GM12873 (cell line): ENCODE measurements at regions not wholly inside any gene's neighbourhood (a gene's known extent, or its start where the extent isn't known, plus 50 kb on each side); places are given as distances from the start of the nearest gene placed in this dataset.

Experiments
- TF ChIP-seq, protein P1 (sequence below): IDR thresholded peaks from 2 replicates; pipeline ENCODE4 v1.5.1; 2012; ENCODE audit warnings: low read depth, mild to moderate bottlenecking, moderate library complexity, low read length, control low read depth; ENCODE audit not compliant: insufficient read depth; ENCODE audit errors: missing control alignments

DNA sequence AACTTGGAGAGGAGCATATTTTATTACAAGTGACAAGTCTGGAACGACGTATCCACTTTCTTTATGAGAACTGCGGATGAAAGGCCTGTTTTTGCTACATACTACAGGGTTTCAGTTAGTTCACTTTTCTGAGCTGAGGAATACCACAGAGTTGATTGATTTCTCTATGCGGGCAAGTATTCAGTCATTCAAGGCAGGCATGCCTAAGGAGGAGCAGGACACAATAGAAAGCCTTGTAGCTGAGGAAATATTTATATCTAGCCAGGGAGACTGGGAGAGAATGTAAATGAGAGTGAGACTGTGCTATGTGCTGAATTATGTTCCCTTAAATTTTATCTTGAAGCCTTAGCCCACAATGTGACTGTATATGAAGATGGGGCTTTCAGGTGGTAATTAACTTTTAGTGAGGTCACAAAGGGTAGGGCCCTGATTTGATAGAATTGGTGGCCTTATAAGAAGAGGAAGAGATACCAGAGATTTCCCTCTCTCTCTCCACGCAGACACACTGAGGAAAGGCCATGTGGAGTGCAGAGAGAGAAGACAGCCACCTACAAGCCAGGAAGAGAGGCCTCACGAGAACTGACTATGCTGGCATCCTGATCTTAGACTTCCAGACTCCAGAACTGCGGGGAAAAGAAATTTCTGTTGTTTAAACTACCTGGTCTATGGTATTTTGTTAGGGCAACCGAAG lies 459.0 kb upstream of the ATP2B1 start:
- TF ChIP-seq, protein P1, sequence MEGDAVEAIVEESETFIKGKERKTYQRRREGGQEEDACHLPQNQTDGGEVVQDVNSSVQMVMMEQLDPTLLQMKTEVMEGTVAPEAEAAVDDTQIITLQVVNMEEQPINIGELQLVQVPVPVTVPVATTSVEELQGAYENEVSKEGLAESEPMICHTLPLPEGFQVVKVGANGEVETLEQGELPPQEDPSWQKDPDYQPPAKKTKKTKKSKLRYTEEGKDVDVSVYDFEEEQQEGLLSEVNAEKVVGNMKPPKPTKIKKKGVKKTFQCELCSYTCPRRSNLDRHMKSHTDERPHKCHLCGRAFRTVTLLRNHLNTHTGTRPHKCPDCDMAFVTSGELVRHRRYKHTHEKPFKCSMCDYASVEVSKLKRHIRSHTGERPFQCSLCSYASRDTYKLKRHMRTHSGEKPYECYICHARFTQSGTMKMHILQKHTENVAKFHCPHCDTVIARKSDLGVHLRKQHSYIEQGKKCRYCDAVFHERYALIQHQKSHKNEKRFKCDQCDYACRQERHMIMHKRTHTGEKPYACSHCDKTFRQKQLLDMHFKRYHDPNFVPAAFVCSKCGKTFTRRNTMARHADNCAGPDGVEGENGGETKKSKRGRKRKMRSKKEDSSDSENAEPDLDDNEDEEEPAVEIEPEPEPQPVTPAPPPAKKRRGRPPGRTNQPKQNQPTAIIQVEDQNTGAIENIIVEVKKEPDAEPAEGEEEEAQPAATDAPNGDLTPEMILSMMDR = no peak

DNA sequence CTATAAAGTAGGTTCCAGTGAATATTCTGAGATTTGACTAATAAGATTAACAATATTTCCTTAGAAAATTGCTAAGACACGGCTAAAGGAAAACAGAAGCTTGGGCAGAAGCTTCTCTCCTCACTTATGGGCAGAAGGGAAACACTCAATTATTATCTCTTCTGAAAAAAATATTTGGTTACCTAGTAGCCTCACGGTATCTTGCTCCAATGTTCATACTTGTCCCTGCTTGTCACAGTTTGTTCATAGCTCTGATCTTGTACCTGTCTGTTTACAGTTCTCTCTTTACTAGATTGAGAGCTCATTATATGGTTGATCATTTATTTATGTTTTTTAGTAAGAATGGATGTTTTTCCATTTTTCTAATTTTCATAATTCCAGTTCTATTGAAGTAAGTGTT lies 458.0 kb upstream of the ATP2B1 start:
- TF ChIP-seq, protein P1 = no peak

DNA sequence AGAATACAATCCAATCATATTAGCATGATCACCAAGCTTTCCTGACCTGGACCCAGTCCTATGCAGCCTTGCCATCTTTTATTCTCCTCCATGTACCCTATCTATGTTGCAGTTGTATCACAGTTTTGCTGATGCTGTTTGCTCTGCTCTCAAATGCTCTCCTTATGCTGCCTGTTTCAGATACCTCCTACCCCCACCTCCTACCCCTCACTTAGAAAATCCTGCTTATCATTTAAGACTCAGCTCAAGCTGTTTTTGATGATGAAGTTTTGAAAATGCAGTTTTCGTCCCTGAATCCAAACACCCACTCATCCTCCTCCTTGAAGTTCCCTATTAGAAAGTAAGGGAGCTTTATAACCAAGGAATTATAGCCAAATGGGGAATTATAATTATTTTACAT lies 457.4 kb upstream of the ATP2B1 start:
- TF ChIP-seq, protein P1 = no peak

DNA sequence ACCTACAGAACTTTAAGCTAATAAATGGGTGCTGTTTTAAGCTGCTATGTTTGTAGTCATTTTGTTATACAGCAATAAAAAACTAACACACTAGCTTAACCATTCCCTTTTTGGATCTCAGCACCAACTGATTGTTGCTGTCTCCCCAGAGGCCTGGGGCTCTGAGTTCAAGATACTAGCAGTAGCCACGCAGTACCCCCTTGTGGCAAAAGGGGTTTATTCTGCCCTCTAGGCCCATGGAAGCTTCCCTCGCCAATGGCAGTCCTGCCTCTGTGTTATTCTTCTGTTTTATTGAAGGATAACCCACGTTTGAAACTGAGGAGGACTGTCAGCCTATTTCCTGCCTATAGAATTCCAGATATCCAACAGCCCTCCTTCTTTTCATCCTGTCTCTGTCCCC lies 455.3 kb upstream of the ATP2B1 start:
- TF ChIP-seq, protein P1 = peak; percentile 42

DNA sequence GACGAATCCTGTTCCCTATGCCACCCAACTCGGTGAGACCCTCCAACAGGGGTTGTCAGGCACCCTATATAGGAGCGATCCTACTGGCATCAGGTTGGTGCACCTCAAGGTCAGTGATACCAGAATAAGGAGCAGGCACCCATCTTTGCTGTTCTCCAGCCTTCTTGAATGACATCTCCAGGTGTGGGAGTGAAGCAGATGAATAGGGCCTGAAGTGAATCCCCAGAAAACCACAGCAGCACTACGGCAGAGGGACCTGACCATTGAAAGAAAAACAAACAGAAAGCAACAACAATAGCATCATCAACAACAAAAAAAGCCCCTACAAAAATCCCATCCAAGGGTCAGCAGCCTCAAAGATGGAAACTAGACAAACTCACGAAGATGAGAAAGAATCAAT lies 445.2 kb upstream of the ATP2B1 start:
- TF ChIP-seq, protein P1 = no peak

DNA sequence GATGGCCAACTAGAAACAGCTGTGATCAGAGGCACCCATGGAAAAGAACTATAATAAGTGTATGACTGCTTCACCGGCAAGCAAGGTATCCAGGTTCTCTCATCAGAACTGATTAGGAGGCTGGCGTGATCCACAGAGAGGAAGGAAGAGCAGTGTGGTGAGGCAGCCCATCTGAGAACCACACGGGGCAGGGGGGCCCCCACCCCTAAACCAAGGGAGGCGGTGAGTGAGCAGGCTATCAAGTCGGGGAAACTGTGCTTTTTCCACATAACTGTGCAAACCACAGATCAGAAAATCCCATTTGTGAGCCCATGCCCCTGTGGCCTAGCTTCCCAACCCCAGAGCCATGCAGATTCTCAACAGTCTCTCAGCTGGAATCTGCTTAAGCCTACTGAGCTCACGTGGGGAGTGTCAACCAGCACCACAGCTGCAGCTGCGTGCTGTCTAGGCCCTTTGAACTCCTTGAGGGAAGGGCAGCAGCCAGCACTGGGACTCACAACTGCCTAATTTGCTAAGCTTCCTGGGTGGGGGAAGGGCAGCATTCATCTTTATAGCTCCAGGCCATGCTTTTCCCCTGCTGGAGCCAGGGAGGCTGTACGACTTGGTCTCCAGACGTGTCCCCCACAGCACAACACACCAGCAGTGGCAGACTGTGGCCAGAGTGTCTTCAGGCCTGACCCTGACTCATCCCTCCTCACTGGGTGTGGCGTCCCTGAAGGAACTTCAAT lies 444.4 kb upstream of the ATP2B1 start:
- TF ChIP-seq, protein P1 = no peak

DNA sequence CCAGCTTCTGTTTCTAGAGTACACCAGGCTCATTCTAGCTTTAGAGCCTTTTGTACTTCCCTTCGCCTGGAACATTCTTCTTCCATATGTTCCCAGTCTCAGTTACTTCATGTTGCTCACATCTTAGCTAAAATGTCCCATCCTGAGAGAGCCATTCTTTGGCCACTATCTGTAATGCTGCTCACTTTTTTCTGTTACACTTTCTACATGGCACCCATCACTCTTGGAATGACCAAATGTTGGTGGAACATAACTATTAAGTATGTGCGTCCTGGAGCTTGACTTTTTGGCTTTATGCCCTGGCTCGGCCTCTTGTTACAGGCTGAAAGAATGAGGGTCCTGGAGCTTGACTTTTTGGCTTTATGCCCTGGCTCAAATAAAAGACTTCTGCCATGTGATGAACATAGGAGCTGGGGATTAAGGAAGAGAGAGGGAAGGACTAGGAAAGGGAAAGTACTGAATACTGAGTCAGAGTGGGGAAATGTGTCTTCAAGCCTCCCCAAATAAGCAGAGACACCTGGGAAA lies 442.9 kb upstream of the ATP2B1 start:
- TF ChIP-seq, protein P1 = no peak
